GM23338 (cell line): ENCODE measurements at regions not wholly inside any gene's neighbourhood (a gene's known extent, or its start where the extent isn't known, plus 50 kb on each side); places are given as distances from the start of the nearest gene placed in this dataset.

Source experiments
- CREB1 ChIP-seq: fragments of 250-450 bp; sonication (Bioruptor Pico); IDR thresholded peaks from 2 replicates; pipeline ENCODE4 v1.5.0; 2020; ENCODE audit warnings: low read depth, mild to moderate bottlenecking, moderate library complexity
- EZH2 ChIP-seq: fragments of 200-600 bp; sonication (generic); IDR thresholded peaks from one replicate; pipeline ENCODE4 v1.8.0; 2017; ENCODE audit warnings: antibody characterized with exemption, mild to moderate bottlenecking, low read depth; ENCODE audit not compliant: unreplicated experiment
- EZH2phosphoT487 ChIP-seq: fragments of 200-600 bp; sonication (generic); IDR thresholded peaks from one replicate; pipeline ENCODE4 v1.8.1; 2018; ENCODE audit warnings: antibody characterized with exemption; ENCODE audit not compliant: unreplicated experiment
- JUNB ChIP-seq: IDR thresholded peaks from one replicate; pipeline ENCODE4 v1.6.1; 2016; ENCODE audit warnings: antibody characterized with exemption; ENCODE audit not compliant: unreplicated experiment
- NANOG ChIP-seq: IDR thresholded peaks from 2 replicates; pipeline ENCODE4 v1.6.1; 2016; ENCODE audit warnings: antibody characterized with exemption, borderline replicate concordance
- POLR2AphosphoS5 ChIP-seq: IDR thresholded peaks from 2 replicates; pipeline ENCODE4 v1.6.1; 2016; ENCODE audit warnings: antibody characterized with exemption, low read depth
- ZNF114 ChIP-seq: fragments of 250-450 bp; sonication (Bioruptor Pico); IDR thresholded peaks from 2 replicates; pipeline ENCODE4 v1.5.0; 2020; ENCODE audit warnings: mild to moderate bottlenecking, moderate library complexity
- TF ChIP-seq, protein P1 (sequence below), 2 experiments: fragments of 200-600 bp in 1 of 2; sonication (generic) in 1 of 2; conservative IDR thresholded peaks; 2 replicates each; pipeline versions ENCODE4 v1.5.1 to v1.6.1; 2016 to 2017; ENCODE audit warnings: antibody characterized with exemption in 2 of 2, low read depth in 2 of 2, mild to moderate bottlenecking in 2 of 2, moderate library complexity in 1 of 2
- TF ChIP-seq, protein P2 (sequence below): IDR thresholded peaks from one replicate; pipeline ENCODE4 v1.6.1; 2018; ENCODE audit warnings: antibody characterized with exemption; ENCODE audit not compliant: unreplicated experiment

DNA sequence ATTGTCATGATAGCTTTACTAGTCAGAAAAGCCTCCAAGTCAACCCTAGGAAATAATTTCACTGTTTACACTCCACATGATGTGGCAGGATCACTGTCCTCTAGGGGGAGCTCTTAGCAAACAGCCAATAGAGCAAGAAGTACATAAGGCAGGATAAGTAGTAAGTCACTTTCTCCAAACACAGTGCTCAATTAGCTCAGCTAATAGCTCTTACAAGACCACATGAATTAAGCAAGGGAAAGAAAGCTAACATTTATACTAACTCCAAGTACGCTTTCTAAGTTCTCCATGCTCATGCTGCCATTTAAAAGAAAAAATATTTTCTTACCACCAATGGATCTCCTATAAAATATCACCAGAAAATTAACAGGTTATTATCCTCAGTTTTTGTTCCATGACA lies 66.9 kb upstream of the LRIF1 start:
- TF ChIP-seq, protein P1, sequence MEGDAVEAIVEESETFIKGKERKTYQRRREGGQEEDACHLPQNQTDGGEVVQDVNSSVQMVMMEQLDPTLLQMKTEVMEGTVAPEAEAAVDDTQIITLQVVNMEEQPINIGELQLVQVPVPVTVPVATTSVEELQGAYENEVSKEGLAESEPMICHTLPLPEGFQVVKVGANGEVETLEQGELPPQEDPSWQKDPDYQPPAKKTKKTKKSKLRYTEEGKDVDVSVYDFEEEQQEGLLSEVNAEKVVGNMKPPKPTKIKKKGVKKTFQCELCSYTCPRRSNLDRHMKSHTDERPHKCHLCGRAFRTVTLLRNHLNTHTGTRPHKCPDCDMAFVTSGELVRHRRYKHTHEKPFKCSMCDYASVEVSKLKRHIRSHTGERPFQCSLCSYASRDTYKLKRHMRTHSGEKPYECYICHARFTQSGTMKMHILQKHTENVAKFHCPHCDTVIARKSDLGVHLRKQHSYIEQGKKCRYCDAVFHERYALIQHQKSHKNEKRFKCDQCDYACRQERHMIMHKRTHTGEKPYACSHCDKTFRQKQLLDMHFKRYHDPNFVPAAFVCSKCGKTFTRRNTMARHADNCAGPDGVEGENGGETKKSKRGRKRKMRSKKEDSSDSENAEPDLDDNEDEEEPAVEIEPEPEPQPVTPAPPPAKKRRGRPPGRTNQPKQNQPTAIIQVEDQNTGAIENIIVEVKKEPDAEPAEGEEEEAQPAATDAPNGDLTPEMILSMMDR (conservative IDR thresholded peaks at IDR 0.05; ENCODE audit: low read depth in 2 of 2) = peak; percentile 86 to 98
- TF ChIP-seq POLR2AphosphoS5 (no peak), CREB1 (CRISPR knock-in tag) (0 out of 2 replicates have a peak, but pooled peaks have one; percentile 13), EZH2phosphoT487 (no peak), EZH2 (no peak), NANOG (no peak), JUNB (no peak), ZNF114 (CRISPR knock-in tag) (no peak)
- TF ChIP-seq, protein P2, sequence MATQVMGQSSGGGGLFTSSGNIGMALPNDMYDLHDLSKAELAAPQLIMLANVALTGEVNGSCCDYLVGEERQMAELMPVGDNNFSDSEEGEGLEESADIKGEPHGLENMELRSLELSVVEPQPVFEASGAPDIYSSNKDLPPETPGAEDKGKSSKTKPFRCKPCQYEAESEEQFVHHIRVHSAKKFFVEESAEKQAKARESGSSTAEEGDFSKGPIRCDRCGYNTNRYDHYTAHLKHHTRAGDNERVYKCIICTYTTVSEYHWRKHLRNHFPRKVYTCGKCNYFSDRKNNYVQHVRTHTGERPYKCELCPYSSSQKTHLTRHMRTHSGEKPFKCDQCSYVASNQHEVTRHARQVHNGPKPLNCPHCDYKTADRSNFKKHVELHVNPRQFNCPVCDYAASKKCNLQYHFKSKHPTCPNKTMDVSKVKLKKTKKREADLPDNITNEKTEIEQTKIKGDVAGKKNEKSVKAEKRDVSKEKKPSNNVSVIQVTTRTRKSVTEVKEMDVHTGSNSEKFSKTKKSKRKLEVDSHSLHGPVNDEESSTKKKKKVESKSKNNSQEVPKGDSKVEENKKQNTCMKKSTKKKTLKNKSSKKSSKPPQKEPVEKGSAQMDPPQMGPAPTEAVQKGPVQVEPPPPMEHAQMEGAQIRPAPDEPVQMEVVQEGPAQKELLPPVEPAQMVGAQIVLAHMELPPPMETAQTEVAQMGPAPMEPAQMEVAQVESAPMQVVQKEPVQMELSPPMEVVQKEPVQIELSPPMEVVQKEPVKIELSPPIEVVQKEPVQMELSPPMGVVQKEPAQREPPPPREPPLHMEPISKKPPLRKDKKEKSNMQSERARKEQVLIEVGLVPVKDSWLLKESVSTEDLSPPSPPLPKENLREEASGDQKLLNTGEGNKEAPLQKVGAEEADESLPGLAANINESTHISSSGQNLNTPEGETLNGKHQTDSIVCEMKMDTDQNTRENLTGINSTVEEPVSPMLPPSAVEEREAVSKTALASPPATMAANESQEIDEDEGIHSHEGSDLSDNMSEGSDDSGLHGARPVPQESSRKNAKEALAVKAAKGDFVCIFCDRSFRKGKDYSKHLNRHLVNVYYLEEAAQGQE = no peak
